CD14-positive monocyte (primary cell): ENCODE measurements at regions not wholly inside any gene's neighbourhood (a gene's known extent, or its start where the extent isn't known, plus 50 kb on each side); places are given as distances from the start of the nearest gene placed in this dataset.

Experiments
- DNase-seq, 3 donors: peaks; one replicate each; pipeline ENCODE4 v3.0.0-alpha.2; 2011 to 2022
- H2AFZ ChIP-seq: 2 replicates; pipeline ENCODE4 v1.6.0; 2012; ENCODE audit warnings: mild to moderate bottlenecking, low read depth, low read length, inconsistent platforms; ENCODE audit not compliant: insufficient read depth, poor library complexity, severe bottlenecking
- H3K27ac ChIP-seq, 2 donors: 1 replicate in 1 of 2; 2 replicates in 1 of 2; pipeline ENCODE4 v1.5.1; 2012 to 2013; ENCODE audit warnings: low read length in 2 of 2, control low read depth in 1 of 2, inconsistent platforms in 1 of 2, low read depth in 1 of 2, mild to moderate bottlenecking in 1 of 2
- H3K27me3 ChIP-seq, 2 donors: one replicate each; pipeline versions ENCODE4 v1.6.0 to v1.6.1; 2011 to 2013; ENCODE audit warnings: low read length in 2 of 2; ENCODE audit not compliant: control insufficient read depth in 2 of 2, insufficient read depth in 2 of 2
- H3K36me3 ChIP-seq, 2 donors: replicated peaks in 1 of 2; 1 replicate in 1 of 2; 2 replicates in 1 of 2; pipeline versions ENCODE4 v1.5.1 to v1.6.1; 2012 to 2013; ENCODE audit warnings: low read length in 2 of 2, control low read depth in 1 of 2, inconsistent platforms in 1 of 2, mild to moderate bottlenecking in 1 of 2; ENCODE audit not compliant: insufficient read depth in 2 of 2, control insufficient read depth in 1 of 2
- H3K4me1 ChIP-seq, 2 donors: 1 replicate in 1 of 2; 2 replicates in 1 of 2; pipeline versions ENCODE4 v1.5.1 to v1.6.1; 2012 to 2013; ENCODE audit warnings: low read length in 2 of 2, control low read depth in 1 of 2, inconsistent platforms in 1 of 2, mild to moderate bottlenecking in 1 of 2, moderate library complexity in 1 of 2; ENCODE audit not compliant: insufficient read depth in 2 of 2, control insufficient read depth in 1 of 2
- H3K4me2 ChIP-seq: replicated peaks from 2 replicates; pipeline ENCODE3; 2012; ENCODE audit warnings: low read length, moderate library complexity, mild to moderate bottlenecking; ENCODE audit not compliant: poor library complexity, severe bottlenecking; ENCODE audit errors: extremely low read depth
- H3K4me3 ChIP-seq, 3 experiments: fragments of 200-600 bp in 1 of 3; sonication (generic) in 1 of 3; replicated peaks in 1 of 3; 1 replicate in 2 of 3; 2 replicates in 1 of 3; pipeline ENCODE4 v1.5.1; 2011 to 2013; ENCODE audit warnings: low read length in 3 of 3, mild to moderate bottlenecking in 3 of 3, control low read depth in 2 of 3, low read depth in 2 of 3, inconsistent platforms in 1 of 3, moderate library complexity in 1 of 3
- H3K79me2 ChIP-seq: 2 replicates; pipeline ENCODE4 v1.6.0; 2012; ENCODE audit warnings: mild to moderate bottlenecking, control low read depth, inconsistent platforms, low read length, moderate library complexity; ENCODE audit not compliant: insufficient read depth
- H3K9ac ChIP-seq: 2 replicates; pipeline ENCODE4 v1.6.0; 2017; ENCODE audit warnings: low read length, mild to moderate bottlenecking; ENCODE audit not compliant: insufficient read depth, poor library complexity, severe bottlenecking
- H3K9me3 ChIP-seq, 2 donors: replicated peaks in 1 of 2; 1 replicate in 1 of 2; 2 replicates in 1 of 2; pipeline versions ENCODE4 v1.5.1 to v1.6.1; 2012 to 2013; ENCODE audit warnings: low read length in 2 of 2, control low read depth in 1 of 2; ENCODE audit not compliant: control insufficient read depth in 1 of 2, insufficient read depth in 1 of 2
- H4K20me1 ChIP-seq: 2 replicates; pipeline ENCODE4 v1.6.0; 2012; ENCODE audit warnings: mild to moderate bottlenecking, low read length, control low read depth, moderate library complexity; ENCODE audit not compliant: insufficient read depth
- H3K27ac Mint-ChIP-seq, 7 donors: one replicate each; pipeline ENCODE4 v1.8.0; 2020; ENCODE audit warnings: mild to moderate bottlenecking in 7 of 7, mixed read lengths in 7 of 7, moderate library complexity in 6 of 7, inconsistent platforms in 2 of 7
- H3K27me3 Mint-ChIP-seq, 3 donors: one replicate each; pipeline ENCODE4 v1.8.0; 2021 to 2022; ENCODE audit warnings: low read depth in 3 of 3, mild to moderate bottlenecking in 3 of 3, mixed read lengths in 3 of 3, moderate library complexity in 3 of 3, inconsistent platforms in 1 of 3
- H3K36me3 Mint-ChIP-seq, 2 donors: one replicate each; pipeline ENCODE4 v1.8.0; 2020; ENCODE audit warnings: mixed read lengths in 2 of 2, inconsistent platforms in 1 of 2, mild to moderate bottlenecking in 1 of 2
- H3K4me1 Mint-ChIP-seq: one replicate; pipeline ENCODE4 v1.8.0; 2020; ENCODE audit warnings: mild to moderate bottlenecking, mixed read lengths
- H3K4me3 Mint-ChIP-seq, 2 donors: one replicate each; pipeline ENCODE4 v1.8.0; 2020; ENCODE audit warnings: mild to moderate bottlenecking in 2 of 2, mixed read lengths in 2 of 2, moderate library complexity in 1 of 2
- H3K9me3 Mint-ChIP-seq, 7 donors: one replicate each; pipeline ENCODE4 v1.8.0; 2020 to 2022; ENCODE audit warnings: mixed read lengths in 7 of 7, mild to moderate bottlenecking in 6 of 7, moderate library complexity in 6 of 7, inconsistent platforms in 2 of 7
- WGBS: methylation state at CpG from one replicate; pipeline ENCODE4 v1.1.5; 2013; ENCODE audit warnings: missing lambda C conversion rate; ENCODE audit not compliant: insufficient coverage; 5-methylcytosine and 5-hydroxymethylcytosine counted together
- intact Hi-C, 2 donors: fragments of 100-400 bp; cut with micrococcal nuclease; formaldehyde crosslinking; loops; one replicate each; pipeline versions ENCODE4 v1.15.0 to v1.15.1; 2023
- TF ChIP-seq, protein P1 (sequence below): fragments of 200-600 bp; IDR thresholded peaks from one replicate; pipeline ENCODE4 v1.8.0; 2022; ENCODE audit warnings: antibody characterized with exemption, mild to moderate bottlenecking

DNA sequence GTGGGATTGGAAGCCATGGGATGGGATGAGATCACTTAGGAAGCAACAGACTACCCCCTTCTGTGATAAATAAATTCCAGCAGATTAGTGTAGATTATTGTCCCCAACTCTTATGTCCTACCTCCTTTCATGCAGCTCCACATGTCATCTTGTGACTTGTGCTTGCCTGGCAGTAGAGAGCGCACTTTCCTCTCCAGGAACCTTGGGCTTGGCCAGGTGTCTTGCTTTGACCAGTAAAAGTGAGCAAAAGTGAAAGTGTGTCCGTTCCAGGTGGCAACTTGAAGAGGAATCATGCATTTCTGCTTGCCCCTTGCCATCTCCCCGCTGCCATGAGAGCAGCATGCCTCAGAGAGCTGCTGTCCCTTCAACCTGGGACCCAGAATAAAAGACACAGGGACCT is 122.9 kb upstream of the ERG start:
- Mint-ChIP-seq H3K9me3 (peaks cover 0 to 7% (median 2%) of the 10 kb centered on the region in 7 donors), H3K4me3 (no peak overlapping the region), H3K27ac (no peak overlapping the region), H3K27me3 (peaks cover 0 to 2% (median 0%) of the 10 kb centered on the region in 3 donors), H3K4me1 (no peaks in the 10 kb centered on the region), H3K36me3 (no peaks in the 10 kb centered on the region)
- TF ChIP-seq, protein P1, sequence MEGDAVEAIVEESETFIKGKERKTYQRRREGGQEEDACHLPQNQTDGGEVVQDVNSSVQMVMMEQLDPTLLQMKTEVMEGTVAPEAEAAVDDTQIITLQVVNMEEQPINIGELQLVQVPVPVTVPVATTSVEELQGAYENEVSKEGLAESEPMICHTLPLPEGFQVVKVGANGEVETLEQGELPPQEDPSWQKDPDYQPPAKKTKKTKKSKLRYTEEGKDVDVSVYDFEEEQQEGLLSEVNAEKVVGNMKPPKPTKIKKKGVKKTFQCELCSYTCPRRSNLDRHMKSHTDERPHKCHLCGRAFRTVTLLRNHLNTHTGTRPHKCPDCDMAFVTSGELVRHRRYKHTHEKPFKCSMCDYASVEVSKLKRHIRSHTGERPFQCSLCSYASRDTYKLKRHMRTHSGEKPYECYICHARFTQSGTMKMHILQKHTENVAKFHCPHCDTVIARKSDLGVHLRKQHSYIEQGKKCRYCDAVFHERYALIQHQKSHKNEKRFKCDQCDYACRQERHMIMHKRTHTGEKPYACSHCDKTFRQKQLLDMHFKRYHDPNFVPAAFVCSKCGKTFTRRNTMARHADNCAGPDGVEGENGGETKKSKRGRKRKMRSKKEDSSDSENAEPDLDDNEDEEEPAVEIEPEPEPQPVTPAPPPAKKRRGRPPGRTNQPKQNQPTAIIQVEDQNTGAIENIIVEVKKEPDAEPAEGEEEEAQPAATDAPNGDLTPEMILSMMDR = no peak
- no peak for DNase-seq
- WGBS = 89% methylated on average over 3 of the region's 3 CpGs
- Histone ChIP-seq H3K4me3 (no peak overlapping the region), H3K36me3 (no peaks in the 10 kb centered on the region), H3K79me2 (no peaks in the 10 kb centered on the region), H3K9ac (no peak overlapping the region), H3K4me2 (no peak overlapping the region), H3K27ac (no peak overlapping the region), H2AFZ (no peak overlapping the region), H3K4me1 (no peaks in the 10 kb centered on the region), H3K9me3 (peaks cover 0 to 3% of the 10 kb centered on the region in 2 donors), H4K20me1 (no peaks in the 10 kb centered on the region), H3K27me3 (no peaks in the 10 kb centered on the region)
- intact Hi-C loops = no loop called here

DNA sequence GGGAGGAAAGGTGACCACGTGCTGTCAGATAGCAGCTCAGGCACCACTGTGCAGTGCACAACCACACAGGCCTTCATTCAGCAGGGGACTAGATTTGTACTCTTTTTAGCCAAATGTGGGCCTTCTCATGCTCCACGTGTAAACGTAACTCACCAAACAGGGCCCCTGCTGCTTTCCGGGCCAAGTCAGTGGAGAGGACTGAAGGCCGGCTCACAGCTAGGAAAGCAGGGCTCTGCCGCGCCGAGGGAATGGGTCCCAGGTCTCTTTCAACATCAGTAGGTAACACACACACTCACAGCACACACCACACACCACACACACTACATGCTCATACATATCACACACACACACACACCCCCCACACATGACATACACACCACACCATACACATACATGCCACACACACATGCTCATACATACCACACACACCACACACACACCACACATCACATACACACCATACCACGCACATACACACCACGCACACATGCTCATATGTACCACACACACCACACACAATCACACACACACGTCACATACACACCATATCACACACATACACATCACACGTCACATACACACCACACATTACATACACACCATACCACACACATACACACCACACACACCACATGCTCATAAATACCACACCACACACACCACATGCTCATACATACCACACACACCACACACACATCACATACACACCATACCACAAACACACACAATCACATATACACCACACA is 124.0 kb upstream of the ERG start:
- Histone ChIP-seq H3K79me2 (no peaks in the 10 kb centered on the region), H4K20me1 (no peaks in the 10 kb centered on the region), H3K27ac (no peak overlapping the region), H2AFZ (no peak overlapping the region), H3K4me1 (no peaks in the 10 kb centered on the region), H3K36me3 (no peaks in the 10 kb centered on the region), H3K9me3 (no peaks in the 10 kb centered on the region), H3K4me3 (no peak overlapping the region), H3K4me2 (no peak overlapping the region), H3K9ac (no peak overlapping the region), H3K27me3 (no peaks in the 10 kb centered on the region)
- TF ChIP-seq, protein P1 = no peak
- no peak overlapping the region for H3K4me3 Mint-ChIP-seq
- peaks cover 0 to 2% (median 0%) of the 10 kb centered on the region in 7 donors for H3K9me3 Mint-ChIP-seq
- no peaks in the 10 kb centered on the region for H3K4me1 Mint-ChIP-seq
- H3K36me3 Mint-ChIP-seq = no peaks in the 10 kb centered on the region
- 97% methylated on average over 12 of the region's 12 CpGs for WGBS
- H3K27ac Mint-ChIP-seq = no peak overlapping the region
- intact Hi-C loops = no loop called here
- H3K27me3 Mint-ChIP-seq = peaks cover 0 to 2% (median 0%) of the 10 kb centered on the region in 3 donors
- DNase-seq = no peak
